Liver (tissue), 3 donors: ENCODE measurements at regions not wholly inside any gene's neighbourhood (a gene's known extent, or its start where the extent isn't known, plus 50 kb on each side); places are given as distances from the start of the nearest gene placed in this dataset.

Experiments
- EGR1 ChIP-seq, 2 donors: IDR thresholded peaks; 2 replicates each; pipeline ENCODE4 v1.6.1; 2016 to 2018; ENCODE audit warnings: antibody characterized with exemption in 2 of 2, low read depth in 2 of 2
- GABPA ChIP-seq, 2 donors: IDR thresholded peaks in 1 of 2; conservative IDR thresholded peaks in 1 of 2; 2 replicates each; pipeline ENCODE4 v1.6.1; 2016; ENCODE audit warnings: antibody characterized with exemption in 2 of 2, mild to moderate bottlenecking in 1 of 2, moderate library complexity in 1 of 2
- RAD21 ChIP-seq, 2 donors: IDR thresholded peaks; 2 replicates each; pipeline ENCODE4 v1.6.1; 2016; ENCODE audit warnings: antibody characterized with exemption in 2 of 2, mild to moderate bottlenecking in 2 of 2
- TAF1 ChIP-seq: conservative IDR thresholded peaks from 2 replicates; pipeline ENCODE4 v1.6.1; 2016; ENCODE audit warnings: antibody characterized with exemption, mild to moderate bottlenecking
- YY1 ChIP-seq: IDR thresholded peaks from 2 replicates; pipeline ENCODE4 v1.6.1; 2016; ENCODE audit warnings: antibody characterized with exemption, mild to moderate bottlenecking
- TF ChIP-seq, protein P1 (sequence below): fragments of 150-350 bp; IDR thresholded peaks from 2 replicates; pipeline ENCODE4 v1.5.1; 2017; ENCODE audit warnings: improper control_type of control experiment, low read depth, low read length; ENCODE audit not compliant: missing input control
- TF ChIP-seq, protein P2 (sequence below): IDR thresholded peaks from 2 replicates; pipeline ENCODE4 v1.6.1; 2016; ENCODE audit warnings: antibody characterized with exemption
- TF ChIP-seq, protein P3 (sequence below): IDR thresholded peaks from 2 replicates; pipeline ENCODE4 v1.6.1; 2016; ENCODE audit warnings: antibody characterized with exemption, mild to moderate bottlenecking
- donor health status: healthy.
- donor health status: healthy.

DNA sequence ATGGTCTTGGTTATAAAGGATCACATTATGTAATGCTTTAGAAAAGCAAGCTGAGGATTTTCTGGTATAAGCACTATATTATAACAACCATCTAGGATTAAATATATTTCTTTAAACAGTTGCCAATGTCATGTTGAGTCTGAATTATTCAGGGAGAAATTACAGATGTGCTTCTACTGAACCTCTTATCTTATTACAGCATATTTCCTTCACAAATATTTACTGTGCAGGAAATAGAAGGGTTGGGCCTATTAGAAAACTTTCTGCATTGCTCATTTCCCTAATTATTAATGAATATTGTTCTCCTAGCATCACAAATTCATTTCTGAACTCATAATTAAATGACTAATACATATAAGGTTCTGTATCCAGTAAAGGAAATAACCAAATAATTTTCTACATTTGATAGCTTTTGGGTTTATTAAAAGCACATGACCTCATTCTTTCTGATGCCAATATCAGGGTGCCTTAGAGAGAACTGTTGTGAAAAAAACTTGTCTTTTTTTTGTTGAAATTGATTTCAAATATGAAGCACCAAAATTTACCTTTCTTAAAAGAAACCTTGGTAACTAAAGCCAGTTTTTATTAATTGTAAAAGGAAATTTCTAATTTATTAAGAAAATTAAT, 476.8 kb upstream of the PTGER4 start:
- TF ChIP-seq YY1 = no peak
- TF ChIP-seq EGR1 (IDR thresholded peaks at IDR 0.05; ENCODE audit: low read depth in 2 of 2) = no peak
- TF ChIP-seq, protein P1, sequence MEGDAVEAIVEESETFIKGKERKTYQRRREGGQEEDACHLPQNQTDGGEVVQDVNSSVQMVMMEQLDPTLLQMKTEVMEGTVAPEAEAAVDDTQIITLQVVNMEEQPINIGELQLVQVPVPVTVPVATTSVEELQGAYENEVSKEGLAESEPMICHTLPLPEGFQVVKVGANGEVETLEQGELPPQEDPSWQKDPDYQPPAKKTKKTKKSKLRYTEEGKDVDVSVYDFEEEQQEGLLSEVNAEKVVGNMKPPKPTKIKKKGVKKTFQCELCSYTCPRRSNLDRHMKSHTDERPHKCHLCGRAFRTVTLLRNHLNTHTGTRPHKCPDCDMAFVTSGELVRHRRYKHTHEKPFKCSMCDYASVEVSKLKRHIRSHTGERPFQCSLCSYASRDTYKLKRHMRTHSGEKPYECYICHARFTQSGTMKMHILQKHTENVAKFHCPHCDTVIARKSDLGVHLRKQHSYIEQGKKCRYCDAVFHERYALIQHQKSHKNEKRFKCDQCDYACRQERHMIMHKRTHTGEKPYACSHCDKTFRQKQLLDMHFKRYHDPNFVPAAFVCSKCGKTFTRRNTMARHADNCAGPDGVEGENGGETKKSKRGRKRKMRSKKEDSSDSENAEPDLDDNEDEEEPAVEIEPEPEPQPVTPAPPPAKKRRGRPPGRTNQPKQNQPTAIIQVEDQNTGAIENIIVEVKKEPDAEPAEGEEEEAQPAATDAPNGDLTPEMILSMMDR = no peak
- no peak for TF ChIP-seq RAD21 (IDR thresholded peaks at IDR 0.05)
- TF ChIP-seq, protein P2, sequence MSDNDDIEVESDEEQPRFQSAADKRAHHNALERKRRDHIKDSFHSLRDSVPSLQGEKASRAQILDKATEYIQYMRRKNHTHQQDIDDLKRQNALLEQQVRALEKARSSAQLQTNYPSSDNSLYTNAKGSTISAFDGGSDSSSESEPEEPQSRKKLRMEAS = no peak
- TF ChIP-seq, protein P3, sequence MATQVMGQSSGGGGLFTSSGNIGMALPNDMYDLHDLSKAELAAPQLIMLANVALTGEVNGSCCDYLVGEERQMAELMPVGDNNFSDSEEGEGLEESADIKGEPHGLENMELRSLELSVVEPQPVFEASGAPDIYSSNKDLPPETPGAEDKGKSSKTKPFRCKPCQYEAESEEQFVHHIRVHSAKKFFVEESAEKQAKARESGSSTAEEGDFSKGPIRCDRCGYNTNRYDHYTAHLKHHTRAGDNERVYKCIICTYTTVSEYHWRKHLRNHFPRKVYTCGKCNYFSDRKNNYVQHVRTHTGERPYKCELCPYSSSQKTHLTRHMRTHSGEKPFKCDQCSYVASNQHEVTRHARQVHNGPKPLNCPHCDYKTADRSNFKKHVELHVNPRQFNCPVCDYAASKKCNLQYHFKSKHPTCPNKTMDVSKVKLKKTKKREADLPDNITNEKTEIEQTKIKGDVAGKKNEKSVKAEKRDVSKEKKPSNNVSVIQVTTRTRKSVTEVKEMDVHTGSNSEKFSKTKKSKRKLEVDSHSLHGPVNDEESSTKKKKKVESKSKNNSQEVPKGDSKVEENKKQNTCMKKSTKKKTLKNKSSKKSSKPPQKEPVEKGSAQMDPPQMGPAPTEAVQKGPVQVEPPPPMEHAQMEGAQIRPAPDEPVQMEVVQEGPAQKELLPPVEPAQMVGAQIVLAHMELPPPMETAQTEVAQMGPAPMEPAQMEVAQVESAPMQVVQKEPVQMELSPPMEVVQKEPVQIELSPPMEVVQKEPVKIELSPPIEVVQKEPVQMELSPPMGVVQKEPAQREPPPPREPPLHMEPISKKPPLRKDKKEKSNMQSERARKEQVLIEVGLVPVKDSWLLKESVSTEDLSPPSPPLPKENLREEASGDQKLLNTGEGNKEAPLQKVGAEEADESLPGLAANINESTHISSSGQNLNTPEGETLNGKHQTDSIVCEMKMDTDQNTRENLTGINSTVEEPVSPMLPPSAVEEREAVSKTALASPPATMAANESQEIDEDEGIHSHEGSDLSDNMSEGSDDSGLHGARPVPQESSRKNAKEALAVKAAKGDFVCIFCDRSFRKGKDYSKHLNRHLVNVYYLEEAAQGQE = no peak
- no peak for TF ChIP-seq TAF1
- TF ChIP-seq GABPA (IDR thresholded peaks at IDR 0.05 in 1 of 2, conservative IDR thresholded peaks at IDR 0.05 in 1 of 2) = no peak
